ENCODE measurements at regions not wholly inside any gene's neighbourhood (a gene's known extent, or its start where the extent isn't known, plus 50 kb on each side); places are given as distances from the start of the nearest gene placed in this dataset.

DNA sequence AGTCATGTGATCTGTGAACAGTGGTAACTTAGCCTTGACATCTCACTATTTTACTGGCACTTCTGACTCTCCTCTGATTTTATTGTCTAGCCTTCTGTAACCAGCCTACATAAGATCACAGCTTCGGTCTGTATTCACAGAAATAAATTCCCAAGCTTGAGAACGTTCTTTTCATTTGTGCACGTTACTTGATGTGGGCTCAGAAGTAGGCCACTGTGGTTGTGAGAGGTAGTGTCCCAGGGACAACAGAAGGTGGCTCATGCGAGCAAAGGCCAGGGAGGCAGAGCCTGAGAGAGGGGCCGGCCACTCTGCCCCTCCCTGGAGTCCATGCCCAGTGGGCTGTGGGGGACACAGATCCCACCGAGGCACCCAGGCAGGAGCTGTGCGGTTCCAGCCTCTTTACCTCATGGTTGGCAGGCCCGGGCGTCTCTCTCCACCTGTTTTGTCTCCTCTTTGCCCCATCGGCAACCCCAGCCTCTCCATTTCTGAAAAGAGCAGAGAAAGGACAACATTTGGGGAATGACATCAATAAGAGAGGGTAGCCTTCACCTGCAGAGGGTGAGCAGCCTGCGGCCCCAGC, 207.5 kb upstream of the CST7 start:
- no peak for TF ChIP-seq POLR2A (IDR thresholded peaks at IDR 0.05; ENCODE audit: low read depth, low read length)
- no peak for TF ChIP-seq PAX5 (IDR thresholded peaks at IDR 0.05; ENCODE audit: insufficient read depth, low read length, severe bottlenecking)
- no peak for TF ChIP-seq TAF1 (IDR thresholded peaks at IDR 0.05; ENCODE audit: low read depth, low read length)
- no peak for TF ChIP-seq POLR2AphosphoS5 (IDR thresholded peaks at IDR 0.05; ENCODE audit: low read depth, low read length)
- no peak for TF ChIP-seq POU2F2 (IDR thresholded peaks at IDR 0.05; ENCODE audit: low read depth, low read length)

All from GM12891 (cell line).